NCI-H2227 treated with DMSO at 0.1 percent for 48 hours (cell line): ENCODE measurements at regions not wholly inside any gene's neighbourhood (a gene's known extent, or its start where the extent isn't known, plus 50 kb on each side); places are given as distances from the start of the nearest gene placed in this dataset.
"Not testable (repeated sequence)": the region's sequence is repeated elsewhere in the genome, so short reads cannot be mapped to it uniquely, and the experiment has no call there.

Experiments used
- DNase-seq: peaks from one replicate; lab custom pipeline; 2025; lab: John Stamatoyannopoulos, UW

DNA sequence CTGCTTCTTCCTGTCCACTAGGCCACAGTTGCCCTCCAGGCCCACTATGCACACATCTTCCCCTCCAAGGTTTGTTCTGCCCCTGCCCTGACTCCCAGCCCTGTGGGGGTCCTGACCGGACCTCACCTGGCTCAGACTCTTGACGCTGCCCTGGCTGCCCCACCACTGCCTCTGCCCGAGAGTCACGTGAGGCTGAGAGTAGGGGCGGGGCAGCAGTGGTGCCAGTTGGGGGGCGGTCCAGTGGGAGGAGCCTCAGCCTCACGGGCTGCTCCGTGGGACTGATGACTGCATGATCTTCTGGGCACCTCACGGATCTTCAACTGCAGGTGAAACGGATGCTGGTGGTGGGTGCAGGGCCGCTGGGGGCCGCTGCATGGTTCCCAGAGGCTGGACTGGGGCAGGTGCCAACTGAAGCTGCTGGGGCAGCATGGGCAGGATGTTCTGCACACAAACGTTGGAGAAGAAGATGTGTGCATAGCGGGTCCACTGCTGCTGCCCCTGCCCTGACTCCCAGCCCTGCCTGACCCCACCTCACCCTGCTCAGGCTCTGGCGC, 77.6 kb downstream of the HHIPL2 start:
- DNase-seq: not testable (repeated sequence)

DNA sequence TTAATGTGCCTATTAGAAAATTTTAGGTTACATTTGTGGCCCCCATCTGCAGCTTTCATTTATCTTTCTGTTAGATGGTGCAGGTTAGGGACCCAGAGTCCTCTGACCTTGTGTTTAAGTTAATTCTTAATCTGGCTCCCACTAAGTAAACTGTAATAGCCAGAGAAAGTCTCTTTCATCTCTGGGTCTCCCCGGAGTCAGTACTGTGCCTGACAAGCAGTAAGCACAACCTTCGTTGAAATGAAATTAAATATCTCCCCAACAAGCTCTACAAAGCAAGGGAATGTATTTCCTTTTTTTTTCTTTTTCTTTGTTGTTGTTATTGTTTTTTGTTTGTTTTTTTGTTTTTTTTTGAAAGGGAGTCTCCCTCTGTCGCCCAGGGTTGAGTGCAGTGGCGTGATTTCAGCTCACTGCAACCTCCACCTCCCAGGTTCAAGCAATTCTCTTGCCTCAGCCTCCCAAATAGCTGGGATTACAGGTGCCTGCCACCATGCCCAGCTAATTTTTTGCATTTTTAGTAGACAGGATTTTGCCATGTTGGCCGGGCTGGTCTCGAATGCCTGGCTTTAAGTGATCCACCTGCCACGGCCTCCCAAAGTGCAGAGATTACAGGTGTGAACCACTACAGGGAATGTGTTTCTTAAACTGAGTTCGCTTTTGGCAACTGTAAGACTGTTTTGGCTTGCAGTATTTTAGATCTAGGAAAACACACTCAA, 81.6 kb downstream of the HHIPL2 start:
- no peak for DNase-seq

- peak; percentile 88 for DNase-seq
Measured at GRCh38 chr1:222465211-222466041, 82.5 kb downstream of the HHIPL2 start.

DNA sequence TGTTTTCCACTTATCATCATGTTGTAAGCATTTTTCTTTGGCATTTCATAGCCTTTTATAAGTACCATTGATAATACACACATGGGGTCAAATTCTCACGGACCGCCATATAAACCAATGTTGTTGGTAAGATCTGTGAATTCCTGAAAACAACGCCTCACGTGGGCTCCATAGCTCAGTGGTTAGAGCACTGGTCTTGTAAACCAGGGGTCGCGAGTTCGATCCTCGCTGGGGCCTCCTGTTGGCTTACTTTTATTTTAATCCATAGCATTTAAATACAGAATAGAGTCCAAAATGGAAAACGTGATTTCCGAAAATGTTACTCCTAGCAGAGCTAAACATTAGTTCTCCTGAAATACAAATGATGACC, 83.1 kb downstream of the HHIPL2 start:
- DNase-seq: peak; percentile 88

- DNase-seq: no peak
Measured at GRCh38 chr1:222463059-222463730, 84.7 kb downstream of the HHIPL2 start.

DNA sequence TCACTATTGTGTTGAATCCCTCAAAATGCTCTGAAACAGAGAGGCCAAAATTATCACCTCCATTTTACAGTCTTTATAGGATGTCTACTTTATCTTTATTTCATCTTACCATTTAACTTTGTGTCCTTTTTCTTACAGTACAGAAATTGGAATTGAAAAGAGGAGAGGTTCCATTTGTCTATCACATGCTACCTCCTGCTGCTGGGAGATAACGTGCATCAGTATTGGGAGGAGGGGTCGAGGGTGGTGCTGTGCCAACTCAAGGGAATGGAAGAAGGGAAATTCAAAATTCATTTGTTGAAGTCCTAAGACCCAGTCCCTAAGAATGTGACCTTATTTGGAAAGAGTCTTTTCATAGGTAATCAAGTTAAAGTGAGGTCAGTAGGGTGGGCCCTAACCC, 85.3 kb downstream of the HHIPL2 start:
- DNase-seq: no peak

DNA sequence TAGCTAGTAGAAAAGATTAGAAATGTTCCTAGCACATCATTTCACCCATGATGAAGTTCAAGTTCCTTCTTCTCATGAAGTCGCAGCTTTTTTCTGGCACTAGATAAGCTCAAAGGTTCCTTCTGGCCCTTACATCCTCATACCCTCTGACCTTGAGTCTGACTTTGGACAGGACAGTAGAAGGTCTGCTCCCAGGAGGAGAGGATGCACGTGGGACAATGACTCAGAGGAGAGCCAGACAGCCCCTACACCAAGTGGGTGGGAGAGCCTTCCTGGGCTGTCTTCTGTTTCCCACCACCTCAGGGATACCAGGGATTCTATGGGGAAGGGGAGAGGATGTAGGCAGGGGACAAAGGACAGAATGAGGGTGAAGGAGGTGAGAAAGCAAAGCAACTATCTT, 86.0 kb downstream of the HHIPL2 start:
- DNase-seq: no peak

DNA sequence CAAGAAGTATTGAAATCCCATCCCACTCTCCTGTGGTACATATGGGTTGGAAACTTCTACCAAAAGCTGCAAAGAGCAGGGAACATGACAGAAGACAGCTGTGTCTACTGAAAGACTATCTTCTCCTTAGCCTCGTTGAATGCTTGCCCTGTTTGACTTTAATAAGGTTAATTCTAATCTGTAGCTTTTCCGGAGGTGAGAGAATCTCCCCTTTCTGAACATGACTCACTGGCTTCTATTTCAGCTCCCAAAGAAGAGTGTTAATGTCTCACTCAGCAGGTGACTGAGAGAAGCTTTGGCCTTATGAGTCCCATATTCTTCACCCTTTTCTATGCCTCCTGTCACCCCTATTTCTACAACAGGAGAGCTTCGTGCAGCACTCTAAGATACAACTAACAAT, 88.3 kb downstream of the HHIPL2 start:
- no peak for DNase-seq

DNA sequence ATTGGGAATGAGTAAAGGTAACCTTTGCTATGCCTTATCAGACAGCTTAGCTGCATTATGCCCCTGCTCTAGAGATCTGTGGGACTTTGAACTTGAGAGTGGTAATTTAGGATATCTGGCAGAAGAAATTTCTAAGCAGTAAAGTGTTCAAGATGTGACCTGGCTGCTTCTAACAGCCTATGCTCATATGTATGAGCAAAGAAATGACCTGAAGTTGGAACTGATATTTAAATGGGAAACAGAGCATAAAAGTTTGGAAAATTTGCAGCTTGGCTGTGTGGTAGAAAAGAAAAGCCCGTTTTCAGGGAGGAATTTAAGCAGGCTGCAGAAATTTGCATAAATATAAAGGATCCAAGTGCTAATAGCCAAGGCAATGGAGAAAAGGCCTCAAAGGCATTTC, 90.4 kb downstream of the HHIPL2 start:
- no peak for DNase-seq

- no peak for DNase-seq
Measured at GRCh38 chr1:222457084-222457483, 90.8 kb downstream of the HHIPL2 start.

- peak; percentile 81 for DNase-seq
Measured at GRCh38 chr1:222455188-222455879, 92.6 kb downstream of the HHIPL2 start.

DNA sequence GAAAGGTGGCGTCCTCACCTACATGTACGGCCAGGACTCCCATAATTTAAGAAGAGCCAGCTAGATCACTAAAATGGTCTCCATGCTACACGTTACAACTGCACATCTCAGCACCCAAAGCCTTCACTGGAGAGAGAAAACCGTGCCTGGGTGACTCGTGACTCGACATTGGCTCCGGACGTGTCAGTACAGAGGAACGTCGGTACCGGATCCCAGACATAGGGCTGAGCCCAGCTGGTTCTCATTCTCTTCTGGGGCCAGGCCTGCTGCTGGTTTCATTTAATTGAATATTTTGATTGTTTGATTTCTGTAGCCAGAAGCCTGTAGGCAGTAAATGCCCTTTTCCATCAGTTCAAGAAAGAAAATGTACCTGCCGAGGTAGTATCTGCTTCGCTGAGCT, 93.1 kb downstream of the HHIPL2 start:
- DNase-seq: no peak

DNA sequence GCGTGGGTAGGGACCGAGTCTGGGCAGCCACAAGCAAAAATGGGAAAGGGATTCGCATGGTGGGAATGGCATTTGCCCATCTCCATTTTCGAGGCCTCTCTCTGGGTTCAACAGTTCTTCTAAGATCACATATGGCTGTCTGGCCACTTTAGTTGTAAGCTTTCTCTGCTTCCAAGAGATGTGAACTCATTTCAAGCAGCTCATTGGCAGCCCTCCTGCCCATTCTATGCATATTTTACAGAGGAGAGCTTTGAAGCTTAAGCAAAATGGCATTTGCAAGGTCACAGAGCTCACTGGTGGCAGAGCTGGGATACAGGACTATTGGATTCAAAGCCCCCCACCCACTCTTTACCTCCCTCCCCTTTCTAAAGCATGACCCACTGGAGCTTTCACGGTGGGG, 93.7 kb downstream of the HHIPL2 start:
- no peak for DNase-seq

GRCh38 chr1:222452031-222452430, 95.9 kb downstream of the HHIPL2 start:
- DNase-seq: no peak

- no peak for DNase-seq
Measured at GRCh38 chr1:222443566-222443965, 104.3 kb downstream of the HHIPL2 start.

- DNase-seq: no peak
Measured at GRCh38 chr1:222441066-222441465, 106.8 kb downstream of the HHIPL2 start.

GRCh38 chr1:222424826-222425225, 123.1 kb downstream of the HHIPL2 start:
- no peak for DNase-seq

- no peak for DNase-seq
Measured at GRCh38 chr1:222421380-222421779, 126.5 kb downstream of the HHIPL2 start.

DNA sequence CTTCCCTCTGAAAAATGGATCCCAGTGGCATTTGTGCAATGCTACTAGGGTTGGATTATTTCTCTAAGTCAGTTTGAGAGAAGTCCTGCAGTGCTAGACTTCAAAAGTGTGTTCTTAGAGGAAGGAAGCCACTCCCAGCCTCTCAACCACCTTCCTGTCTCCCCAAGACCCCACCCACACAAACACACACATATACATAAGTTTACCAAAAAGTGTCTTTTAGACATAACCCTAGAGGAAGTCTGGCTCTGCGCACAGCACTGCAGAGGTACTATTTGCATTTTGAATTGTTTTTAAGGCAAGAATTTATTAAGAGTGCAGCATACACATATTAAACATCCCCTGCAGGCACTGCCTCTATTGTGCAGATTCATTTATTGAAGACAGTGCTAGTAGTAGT, 127.3 kb downstream of the HHIPL2 start:
- no peak for DNase-seq

GRCh38 chr1:222418654-222419053, 129.2 kb downstream of the HHIPL2 start:
- no peak for DNase-seq

DNA sequence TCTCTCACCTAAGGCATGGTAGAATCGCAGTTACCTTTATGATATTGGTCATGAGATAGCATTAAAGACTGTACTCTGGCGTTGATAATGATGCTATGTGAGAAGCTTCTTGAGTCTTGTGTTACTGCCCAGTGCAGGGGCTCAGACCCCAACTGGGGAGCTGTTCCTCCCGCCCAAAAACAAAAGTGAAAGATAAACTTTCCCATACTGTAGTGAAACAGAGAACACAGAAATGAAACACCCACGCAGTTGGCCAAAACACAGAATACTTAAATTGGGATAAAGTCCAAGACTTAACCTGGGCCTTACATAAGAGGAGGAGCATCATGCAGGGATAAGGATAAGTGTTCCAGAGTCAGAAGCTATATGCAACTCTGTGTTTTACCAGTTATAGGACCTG, 130.6 kb downstream of the HHIPL2 start:
- no peak for DNase-seq
